Peyer's patch (tissue), 4 donors: ENCODE measurements at regions not wholly inside any gene's neighbourhood (a gene's known extent, or its start where the extent isn't known, plus 50 kb on each side); places are given as distances from the start of the nearest gene placed in this dataset.

Experiments
- DNase-seq, 3 donors: peaks; one replicate each; pipeline ENCODE4 v3.0.0-alpha.2; 2017 to 2019
- H3K27ac ChIP-seq, 4 donors: fragments of 200-600 bp; sonication (generic); one replicate each; pipeline ENCODE4 v1.5.1; 2016 to 2019
- H3K27me3 ChIP-seq, 2 donors: fragments of 200-600 bp; sonication (generic); one replicate each; pipeline ENCODE4 v1.5.1; 2019
- H3K36me3 ChIP-seq, 3 donors: fragments of 200-600 bp; sonication (generic); one replicate each; pipeline ENCODE4 v1.5.1; 2016 to 2019
- H3K4me1 ChIP-seq, 4 donors: fragments of 200-600 bp; sonication (generic); one replicate each; pipeline ENCODE4 v1.5.1; 2016 to 2019
- H3K4me3 ChIP-seq, 4 donors: fragments of 200-600 bp; sonication (generic); 1 replicate in 3 of 4; 2 replicates in 1 of 4; pipeline ENCODE4 v1.5.1; 2016 to 2019; ENCODE audit warnings: mild to moderate bottlenecking in 1 of 4
- H3K9me3 ChIP-seq, 4 donors: fragments of 200-600 bp; sonication (generic); one replicate each; pipeline ENCODE4 v1.5.1; 2016 to 2019; ENCODE audit warnings: mild to moderate bottlenecking in 1 of 4
- CTCF ChIP-seq, 6 experiments: fragments of 450-650 bp in 4 of 6; fragments of 200-600 bp in 2 of 6; sonication (generic) in 1 of 6; IDR thresholded peaks; one replicate each; pipeline ENCODE4 v1.5.1; 2017 to 2019; ENCODE audit warnings: antibody characterized with exemption in 6 of 6, mild to moderate bottlenecking in 3 of 6, moderate library complexity in 1 of 6
- POLR2A ChIP-seq, 2 donors: fragments of 450-650 bp; IDR thresholded peaks; one replicate each; pipeline ENCODE4 v1.5.1; 2017; ENCODE audit warnings: antibody characterized with exemption in 2 of 2, mild to moderate bottlenecking in 2 of 2, moderate library complexity in 2 of 2

- Histone ChIP-seq H3K4me3 (no peak overlapping the region), H3K4me1 (no peaks in the 10 kb centered on the region), H3K9me3 (no peaks in the 10 kb centered on the region), H3K36me3 (no peaks in the 10 kb centered on the region), H3K27me3 (no peaks in the 10 kb centered on the region), H3K27ac (no peak overlapping the region)
- TF ChIP-seq CTCF (IDR thresholded peaks at IDR 0.05): no peak
- no peak for TF ChIP-seq POLR2A (IDR thresholded peaks at IDR 0.05)
- no peak for DNase-seq
These were observed 76.2 kb upstream of the NTRK2 start for GRCh38 chr9:84593352-84593751.

- no peak overlapping the region for H3K27ac ChIP-seq
- H3K4me3 ChIP-seq: no peak overlapping the region
- H3K9me3 ChIP-seq: no peaks in the 10 kb centered on the region
- no peaks in the 10 kb centered on the region for H3K27me3 ChIP-seq
- TF ChIP-seq CTCF (IDR thresholded peaks at IDR 0.05): no peak
- TF ChIP-seq POLR2A (IDR thresholded peaks at IDR 0.05): no peak
- no peak for DNase-seq
- H3K36me3 ChIP-seq: no peaks in the 10 kb centered on the region
- H3K4me1 ChIP-seq: no peaks in the 10 kb centered on the region
These were observed 72.4 kb upstream of the NTRK2 start for GRCh38 chr9:84597131-84597530.

GRCh38 chr9:84598921-84599636 is 70.5 kb upstream of the NTRK2 start:
- Histone ChIP-seq H3K27ac (no peak overlapping the region), H3K27me3 (no peaks in the 10 kb centered on the region), H3K4me3 (no peak overlapping the region), H3K9me3 (no peaks in the 10 kb centered on the region), H3K4me1 (no peaks in the 10 kb centered on the region), H3K36me3 (no peaks in the 10 kb centered on the region)
- DNase-seq: no peak
- TF ChIP-seq POLR2A (IDR thresholded peaks at IDR 0.05) (no peak), CTCF (IDR thresholded peaks at IDR 0.05) (no peak)

GRCh38 chr9:84600739-84601138 is 68.8 kb upstream of the NTRK2 start:
- TF ChIP-seq POLR2A (IDR thresholded peaks at IDR 0.05) (no peak), CTCF (IDR thresholded peaks at IDR 0.05) (no peak)
- Histone ChIP-seq H3K27ac (no peak overlapping the region), H3K27me3 (no peaks in the 10 kb centered on the region), H3K9me3 (no peaks in the 10 kb centered on the region), H3K4me3 (no peak overlapping the region), H3K4me1 (no peaks in the 10 kb centered on the region), H3K36me3 (no peaks in the 10 kb centered on the region)
- DNase-seq: no peak

GRCh38 chr9:84604223-84604622 is 65.3 kb upstream of the NTRK2 start:
- no peaks in the 10 kb centered on the region for H3K36me3 ChIP-seq
- H3K27ac ChIP-seq: no peak overlapping the region
- H3K27me3 ChIP-seq: no peaks in the 10 kb centered on the region
- DNase-seq: no peak
- no peak overlapping the region for H3K4me3 ChIP-seq
- H3K4me1 ChIP-seq: no peaks in the 10 kb centered on the region
- TF ChIP-seq POLR2A (IDR thresholded peaks at IDR 0.05): no peak
- TF ChIP-seq CTCF (IDR thresholded peaks at IDR 0.05): no peak
- H3K9me3 ChIP-seq: no peaks in the 10 kb centered on the region

GRCh38 chr9:84609779-84610178 is 59.8 kb upstream of the NTRK2 start:
- H3K9me3 ChIP-seq: no peaks in the 10 kb centered on the region
- no peaks in the 10 kb centered on the region for H3K4me1 ChIP-seq
- TF ChIP-seq CTCF (IDR thresholded peaks at IDR 0.05) (no peak), POLR2A (IDR thresholded peaks at IDR 0.05) (no peak)
- no peak overlapping the region for H3K27ac ChIP-seq
- H3K4me3 ChIP-seq: no peak overlapping the region
- H3K36me3 ChIP-seq: no peaks in the 10 kb centered on the region
- no peaks in the 10 kb centered on the region for H3K27me3 ChIP-seq
- no peak for DNase-seq
